GM19463 (cell line): ENCODE measurements at regions not wholly inside any gene's neighbourhood (a gene's known extent, or its start where the extent isn't known, plus 50 kb on each side); places are given as distances from the start of the nearest gene placed in this dataset.
"Not testable (repeated sequence)": the region's sequence is repeated elsewhere in the genome, so short reads cannot be mapped to it uniquely, and the experiment has no call there.

ENCODE experiments used
- ATAC-seq: cut with Tn5 transposase; IDR thresholded peaks from one replicate; pipeline ENCODE4 v1.9.1; 2021; ENCODE audit warnings: mild to moderate bottlenecking, moderate library complexity; ENCODE audit not compliant: unreplicated experiment

DNA sequence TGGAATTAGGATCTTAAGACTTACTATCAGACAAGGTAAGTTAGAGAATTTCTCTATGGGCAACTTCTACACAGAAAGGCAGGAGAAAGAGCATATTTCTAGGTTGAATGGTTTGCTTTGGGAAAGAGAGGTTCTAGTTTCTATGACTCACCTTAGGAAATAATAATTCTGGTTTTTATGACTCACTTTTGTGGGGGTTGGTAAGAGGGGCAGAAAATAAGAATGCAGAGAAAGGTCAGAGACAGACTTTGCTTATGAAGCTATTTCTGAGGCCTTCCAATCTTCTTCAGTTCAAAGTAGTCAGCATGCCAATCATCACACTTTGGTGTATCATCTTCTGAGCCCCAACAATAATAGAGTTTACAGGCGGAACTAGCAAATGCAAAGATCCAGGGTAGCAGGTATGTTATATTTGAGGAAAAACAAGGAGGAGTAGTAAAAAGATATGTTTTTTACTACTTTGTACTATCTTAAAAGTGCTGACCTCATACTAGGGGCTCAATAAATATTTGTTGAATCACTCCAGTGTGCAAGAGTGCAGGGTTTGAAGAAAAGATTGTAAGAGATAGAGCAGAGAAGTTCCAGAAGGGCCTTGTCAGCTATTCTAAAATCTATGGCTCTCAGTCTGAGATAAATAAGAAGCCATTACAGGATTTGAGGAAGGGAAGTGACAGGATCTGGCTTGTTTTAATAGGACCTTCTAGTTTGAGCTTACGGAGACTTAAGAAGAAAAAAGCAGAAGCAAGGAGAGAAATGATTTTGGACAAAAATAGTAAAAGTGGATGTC is 56.7 kb upstream of the LRFN5 start:
- ATAC-seq, result no peak

DNA sequence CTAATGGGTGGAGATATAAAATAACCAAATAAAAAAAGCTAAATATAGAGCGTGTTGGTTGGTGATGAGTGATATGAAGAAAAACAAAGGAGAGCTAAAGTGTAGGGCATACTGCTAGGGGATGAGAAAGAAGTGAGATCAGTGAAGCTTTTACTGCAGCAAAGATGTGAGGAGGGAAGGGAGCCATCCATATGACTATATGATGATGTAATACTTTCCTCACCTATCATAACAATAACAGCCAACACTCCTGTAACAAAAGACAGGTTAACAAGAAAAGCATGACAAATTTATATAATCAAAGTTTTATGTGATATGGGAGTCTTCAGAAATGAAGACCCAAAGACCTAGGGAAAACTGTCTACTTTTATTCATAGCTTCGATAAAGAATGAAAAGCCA is 57.4 kb upstream of the LRFN5 start:
- ATAC-seq, result no peak

DNA sequence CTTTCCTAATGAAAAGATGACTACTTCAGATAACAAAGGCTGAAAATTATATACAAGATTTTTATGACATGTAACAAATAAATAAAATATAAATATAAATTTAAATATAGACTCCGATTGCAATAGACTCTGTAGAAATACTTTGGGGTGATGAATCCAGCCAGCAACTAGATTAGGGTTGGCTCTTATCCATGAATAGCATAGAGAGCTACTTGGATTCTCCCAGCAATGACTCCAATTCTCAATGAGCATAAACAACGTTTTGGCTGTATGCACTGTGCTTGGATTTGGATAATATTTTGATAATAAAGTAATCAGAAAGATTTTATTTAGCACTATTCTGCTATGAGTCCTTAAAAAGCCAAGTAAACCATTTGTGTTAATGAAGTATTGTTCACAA is 58.0 kb upstream of the LRFN5 start:
- ATAC-seq, result no peak

DNA sequence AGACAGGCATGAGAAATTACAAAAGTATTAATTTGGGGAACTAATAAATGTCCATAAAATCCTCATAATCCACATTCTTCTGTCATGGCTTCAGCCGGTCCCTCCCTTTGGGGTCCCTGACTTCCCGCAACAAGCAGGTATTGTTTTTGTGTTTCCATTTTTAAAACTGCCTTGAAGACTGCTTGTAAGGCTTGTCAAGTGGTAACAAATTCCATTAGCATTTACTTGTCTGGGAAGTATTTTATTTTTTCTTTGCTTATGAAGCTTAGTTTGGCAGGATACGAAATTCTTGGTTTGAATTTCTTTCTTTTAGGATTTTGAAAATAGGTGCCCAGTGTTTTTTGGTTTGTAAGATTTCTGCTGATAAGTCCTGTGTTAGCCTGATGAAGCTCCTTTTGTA is 65.3 kb upstream of the LRFN5 start:
- ATAC-seq, result no peak

- ATAC-seq, result no peak
Measured at GRCh38 chr14:41532255-41532654, 74.4 kb upstream of the LRFN5 start.

DNA sequence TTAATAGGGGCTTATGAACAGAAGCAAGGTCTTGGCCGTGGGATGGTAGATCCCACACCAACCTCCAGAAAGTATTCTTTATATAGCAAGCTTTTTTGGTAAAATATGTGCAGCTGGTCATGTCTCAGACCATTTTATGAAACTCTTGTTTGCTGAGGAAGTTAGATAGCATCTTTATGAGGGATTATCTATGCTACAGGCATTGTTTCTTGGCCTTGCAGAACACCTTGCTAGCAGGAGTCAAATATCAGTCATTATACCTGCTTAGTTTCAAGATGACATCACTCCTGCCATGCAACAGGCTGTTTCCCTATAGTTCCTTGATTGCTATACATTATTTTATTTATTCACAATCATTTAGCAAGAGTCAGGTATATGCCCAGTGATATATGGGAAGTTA is 84.8 kb upstream of the LRFN5 start:
- no peak for ATAC-seq

DNA sequence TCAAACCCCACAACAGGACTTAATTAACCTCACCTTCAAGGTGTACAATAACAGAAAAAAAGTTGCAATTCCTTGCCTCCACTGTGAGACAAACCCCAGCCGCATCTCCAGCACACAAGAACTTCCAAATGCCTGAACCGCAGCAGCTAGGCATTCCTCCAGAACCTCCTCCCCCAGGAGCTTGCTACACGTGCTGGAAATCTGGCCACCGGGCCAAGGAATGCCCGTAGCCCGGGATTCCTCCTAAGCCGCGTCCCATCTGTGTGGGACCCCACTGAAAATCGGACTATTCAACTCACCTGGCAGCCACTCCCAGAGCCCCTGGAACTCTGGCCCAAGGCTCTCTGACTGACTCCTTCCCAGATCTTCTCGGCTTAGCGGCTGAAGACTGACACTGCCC is 88.6 kb upstream of the LRFN5 start:
- ATAC-seq, result not testable (repeated sequence)

DNA sequence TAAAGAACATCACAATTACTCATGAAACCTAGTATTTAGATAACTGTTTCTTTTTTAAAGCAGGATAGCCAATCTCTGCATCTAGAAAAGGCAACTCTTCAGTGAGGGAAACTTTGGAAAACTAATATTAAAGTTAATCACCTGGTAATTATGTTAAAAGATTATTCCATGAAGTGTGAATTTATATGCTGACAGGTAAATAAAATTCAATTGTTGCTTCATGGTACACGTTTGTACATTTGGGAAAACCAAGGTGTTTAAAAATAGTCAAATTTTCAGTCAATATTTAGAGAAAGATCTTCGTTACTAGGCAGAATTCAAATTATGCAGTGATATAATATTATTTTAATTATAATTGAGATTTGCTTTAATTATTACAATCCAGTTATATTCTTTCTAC is 100.1 kb upstream of the LRFN5 start:
- no peak for ATAC-seq

- ATAC-seq, result no peak
Measured at GRCh38 chr14:41505491-41505890, 101.2 kb upstream of the LRFN5 start.

DNA sequence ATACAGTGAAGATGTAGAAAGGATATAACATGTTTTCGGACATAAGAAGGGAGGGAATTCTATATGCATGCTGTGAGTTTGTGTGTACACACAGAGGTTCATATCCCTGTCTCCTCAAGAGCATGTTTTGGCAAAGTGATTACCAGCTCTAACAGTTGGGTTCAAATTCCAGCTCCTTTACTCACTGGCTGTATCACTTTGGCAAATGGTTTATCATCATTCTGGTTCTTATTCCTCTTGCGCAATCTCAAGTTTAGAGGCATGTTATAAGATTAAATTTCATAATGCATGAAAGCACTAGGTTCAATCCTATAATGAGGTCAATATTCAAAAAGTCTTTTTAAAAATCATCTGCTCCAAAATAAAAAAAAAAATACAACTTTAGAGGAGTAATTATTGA is 107.7 kb upstream of the LRFN5 start:
- ATAC-seq, result no peak

DNA sequence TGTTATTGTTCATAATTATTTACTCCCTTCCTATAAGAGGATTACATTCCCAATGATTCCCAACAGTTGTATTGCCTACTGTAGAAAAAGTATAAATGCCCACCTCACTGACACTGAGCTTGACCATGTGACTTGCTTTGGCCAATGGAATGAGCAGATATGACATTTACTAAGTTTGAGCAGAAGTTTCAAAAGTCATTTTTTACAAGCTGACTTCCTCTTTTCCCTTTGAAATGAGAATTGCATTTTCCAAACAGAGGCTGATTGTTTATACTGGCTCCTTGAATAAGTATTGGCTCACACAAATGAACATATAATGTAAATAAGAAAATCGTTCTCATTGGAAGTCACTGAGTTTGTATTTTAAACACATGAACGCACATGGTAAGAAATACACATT is 116.4 kb upstream of the LRFN5 start:
- no peak for ATAC-seq

DNA sequence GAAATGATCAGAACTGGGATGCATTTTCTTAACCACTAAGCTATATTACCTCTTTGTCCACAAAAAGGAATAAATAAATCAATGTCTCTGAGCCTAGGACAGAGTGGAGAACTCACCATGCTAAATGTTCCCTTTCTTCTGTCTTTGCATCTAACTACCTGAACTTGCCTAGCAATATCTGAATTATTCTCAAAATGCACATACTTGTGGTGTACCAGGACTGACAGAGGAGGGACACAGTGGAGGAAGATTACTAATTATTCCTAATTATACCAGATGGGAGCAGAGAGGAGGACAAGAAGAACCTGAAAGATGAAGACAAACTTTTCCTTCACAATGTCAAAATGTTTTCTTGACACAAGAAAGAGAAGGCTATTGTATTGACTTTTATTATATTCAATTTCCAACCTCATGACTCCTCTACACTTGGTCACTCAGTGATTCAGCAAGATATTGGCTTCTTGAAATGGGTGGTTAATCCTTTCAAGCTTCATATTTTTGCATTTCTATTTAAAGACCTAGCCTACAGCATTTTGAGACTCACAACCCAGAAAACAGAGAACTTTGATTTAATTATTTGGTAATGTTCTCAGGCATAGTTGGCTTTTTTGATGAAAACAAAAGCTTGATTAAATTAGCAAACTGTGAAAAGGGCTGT is 117.2 kb upstream of the LRFN5 start:
- no peak for ATAC-seq

DNA sequence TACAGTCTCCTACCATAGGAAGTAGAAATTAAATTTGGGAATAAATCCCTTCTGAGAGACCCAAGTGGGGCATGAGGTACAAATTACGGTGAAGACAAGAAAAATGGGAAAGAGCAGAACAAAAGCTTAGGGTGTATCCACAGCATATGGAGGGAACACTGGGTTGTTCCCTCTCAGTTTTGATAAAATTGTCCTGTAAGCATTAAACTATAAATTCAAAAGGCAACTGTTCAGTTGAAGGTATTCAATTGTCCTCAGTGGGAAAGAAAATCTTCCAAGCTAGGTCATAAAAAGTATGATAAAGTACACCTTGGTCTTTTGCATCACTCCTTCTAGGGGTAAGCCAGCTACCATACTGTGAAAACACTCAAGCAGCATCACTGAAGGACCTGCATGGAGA is 118.3 kb upstream of the LRFN5 start:
- ATAC-seq, result no peak

- no peak for ATAC-seq
Measured at GRCh38 chr14:41482861-41483260, 123.8 kb upstream of the LRFN5 start.

- no peak for ATAC-seq
Measured at GRCh38 chr14:41476526-41476925, 130.2 kb upstream of the LRFN5 start.

DNA sequence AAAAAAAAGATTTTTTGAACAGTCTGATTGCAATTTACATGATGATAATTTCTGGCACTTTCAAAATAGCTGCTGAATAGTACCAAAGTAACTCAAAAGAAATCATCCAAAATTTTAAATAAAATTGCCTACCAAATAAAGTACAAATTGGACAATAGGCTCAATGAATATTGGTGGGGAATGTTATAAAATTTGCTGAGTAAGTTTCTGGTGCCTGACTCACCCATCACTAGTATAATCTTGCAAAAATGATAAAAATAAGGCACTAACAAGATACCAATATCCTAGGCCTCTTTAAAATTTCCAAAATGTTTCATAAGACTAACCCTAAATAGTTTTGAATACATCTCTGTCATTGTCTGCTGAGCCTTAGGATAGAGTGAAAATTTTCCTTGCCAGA is 145.3 kb upstream of the LRFN5 start:
- ATAC-seq, result no peak

GRCh38 chr14:41457393-41457792 is 149.3 kb upstream of the LRFN5 start:
- no peak for ATAC-seq

DNA sequence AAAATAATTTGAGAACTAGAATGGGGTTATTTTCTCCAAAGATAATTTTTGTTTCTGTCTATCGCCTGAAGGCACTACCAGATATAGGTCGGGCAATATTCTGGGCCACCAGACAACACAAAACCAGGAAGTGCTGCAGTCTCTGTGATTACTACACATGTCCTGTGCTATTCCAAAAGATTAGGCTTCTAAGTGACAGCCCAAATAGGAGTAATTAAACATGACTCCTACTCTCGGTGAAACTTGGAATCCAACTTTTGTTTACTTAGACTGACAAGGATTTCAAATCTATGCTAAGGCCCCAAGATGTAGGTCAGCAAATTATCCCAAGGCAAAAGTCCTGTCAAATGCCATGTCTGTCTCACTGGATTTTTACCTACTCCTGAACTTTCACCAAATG is 157.6 kb upstream of the LRFN5 start:
- ATAC-seq, result no peak

DNA sequence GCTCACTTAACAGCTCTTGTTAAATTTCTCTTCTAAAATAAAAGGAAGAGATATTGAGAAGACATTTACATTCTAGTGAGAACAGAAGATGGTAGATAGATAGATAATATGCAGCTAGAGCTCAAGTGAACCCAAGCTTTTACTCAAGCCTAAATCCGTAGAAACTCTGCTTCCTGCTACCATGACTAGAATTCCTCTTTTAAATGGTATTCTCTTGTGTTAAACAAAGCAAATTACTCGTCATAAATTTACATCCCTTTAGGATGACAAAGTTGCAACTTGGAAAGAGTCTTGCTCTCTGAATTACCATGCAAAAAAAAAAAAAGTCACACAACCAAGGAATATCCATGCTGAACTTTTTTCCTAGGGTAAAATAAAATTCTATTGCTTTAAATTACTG is 160.7 kb upstream of the LRFN5 start:
- ATAC-seq, result no peak

DNA sequence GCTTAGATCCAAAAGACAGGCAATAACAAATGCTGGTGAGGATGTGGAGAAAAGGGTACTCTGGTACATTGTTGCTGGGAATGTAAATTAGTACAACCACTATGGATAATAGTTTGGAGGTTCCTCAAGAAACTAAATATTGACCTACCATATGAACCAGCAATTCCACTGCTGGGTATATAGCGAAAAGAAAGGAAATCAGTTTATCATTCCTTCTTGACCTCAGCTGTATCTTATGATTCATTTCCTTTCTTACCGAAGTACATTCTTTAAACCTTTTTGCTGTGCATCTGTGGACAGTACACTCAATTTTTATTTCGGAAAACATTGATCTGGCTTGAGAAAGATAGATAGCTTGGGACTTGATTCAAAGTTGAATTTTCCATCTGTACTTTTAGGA is 183.2 kb upstream of the LRFN5 start:
- no peak for ATAC-seq

GRCh38 chr14:41421308-41421707 is 185.4 kb upstream of the LRFN5 start:
- not testable (repeated sequence) for ATAC-seq

DNA sequence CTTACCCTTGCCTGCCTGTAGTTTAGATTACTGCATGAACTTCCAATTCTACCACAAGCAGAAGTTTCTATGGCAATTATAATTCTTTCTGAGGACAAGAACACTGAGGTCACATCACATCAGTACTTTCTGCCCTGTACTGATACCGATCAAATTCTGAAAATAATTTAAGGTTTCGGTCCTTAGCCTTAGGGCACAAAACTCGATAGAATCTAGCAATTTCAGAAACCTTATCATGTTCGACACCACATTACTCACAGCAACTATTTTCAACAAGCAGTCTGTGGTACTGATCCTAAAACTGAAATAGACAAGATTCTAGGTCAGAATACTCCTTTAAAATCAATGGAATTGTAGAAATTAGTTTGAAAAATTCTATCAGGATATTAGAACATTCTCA is 187.0 kb upstream of the LRFN5 start:
- ATAC-seq, result no peak

- no peak for ATAC-seq
Measured at GRCh38 chr14:41418851-41419250, 187.8 kb upstream of the LRFN5 start.
